Ishikawa (cell line): ENCODE measurements at regions not wholly inside any gene's neighbourhood (a gene's known extent, or its start where the extent isn't known, plus 50 kb on each side); places are given as distances from the start of the nearest gene placed in this dataset.

Source experiments
- CEBPB ChIP-seq: IDR thresholded peaks from 2 replicates; pipeline ENCODE4 v1.6.1; 2012
- CREB1 ChIP-seq: IDR thresholded peaks from 2 replicates; pipeline ENCODE4 v1.6.1; 2012; ENCODE audit warnings: low read depth
- EGR1 ChIP-seq: IDR thresholded peaks from 2 replicates; pipeline ENCODE4 v1.6.1; 2012
- EP300 ChIP-seq: IDR thresholded peaks from 2 replicates; pipeline ENCODE4 v1.6.1; 2012; ENCODE audit warnings: borderline replicate concordance
- FOXM1 ChIP-seq: IDR thresholded peaks from 2 replicates; pipeline ENCODE4 v1.6.1; 2012; ENCODE audit warnings: low read depth, borderline replicate concordance
- MAX ChIP-seq: IDR thresholded peaks from 2 replicates; pipeline ENCODE4 v1.6.1; 2012
- NFIC ChIP-seq: IDR thresholded peaks from 2 replicates; pipeline ENCODE4 v1.6.1; 2012
- RAD21 ChIP-seq: IDR thresholded peaks from 2 replicates; pipeline ENCODE4 v1.6.1; 2012; ENCODE audit warnings: low read depth
- REST ChIP-seq: IDR thresholded peaks from 2 replicates; pipeline ENCODE4 v1.6.1; 2012; ENCODE audit warnings: low read depth, mild to moderate bottlenecking
- TAF1 ChIP-seq: IDR thresholded peaks from 2 replicates; pipeline ENCODE4 v1.6.1; 2012; ENCODE audit warnings: low read depth, mild to moderate bottlenecking
- TCF12 ChIP-seq: IDR thresholded peaks from 2 replicates; pipeline ENCODE4 v1.6.1; 2012; ENCODE audit warnings: low read depth
- TEAD4 ChIP-seq: IDR thresholded peaks from 2 replicates; pipeline ENCODE4 v1.6.1; 2012
- USF1 ChIP-seq: IDR thresholded peaks from 2 replicates; pipeline ENCODE4 v1.6.1; 2012
- YY1 ChIP-seq: IDR thresholded peaks from 2 replicates; pipeline ENCODE4 v1.6.1; 2012; ENCODE audit warnings: low read depth
- ZBTB7A ChIP-seq: IDR thresholded peaks from 2 replicates; pipeline ENCODE4 v1.6.1; 2012; ENCODE audit warnings: low read depth

GRCh38 chr13:18959229-18959628, 222.4 kb downstream of the TUBA3C start:
- TF ChIP-seq NFIC (no peak), EP300 (no peak), CREB1 (no peak), EGR1 (no peak), FOXM1 (no peak), TEAD4 (no peak), CEBPB (no peak), TCF12 (no peak)

- TF ChIP-seq TCF12: no peak
- TF ChIP-seq TEAD4: no peak
- TF ChIP-seq ZBTB7A: no peak
Observed at GRCh38 chr13:18956473-18957078, 225.0 kb downstream of the TUBA3C start.

- TF ChIP-seq TCF12: no peak
- no peak for TF ChIP-seq EP300
- no peak for TF ChIP-seq ZBTB7A
- no peak for TF ChIP-seq NFIC
Observed at GRCh38 chr13:18954254-18954653, 227.4 kb downstream of the TUBA3C start.

GRCh38 chr13:18953139-18953930, 228.3 kb downstream of the TUBA3C start:
- TF ChIP-seq TEAD4 (no peak), ZBTB7A (no peak), EGR1 (no peak), TCF12 (no peak), FOXM1 (no peak), TAF1 (no peak)

GRCh38 chr13:18952225-18953016, 229.2 kb downstream of the TUBA3C start:
- TF ChIP-seq EP300: no peak
- TF ChIP-seq USF1: no peak
- no peak for TF ChIP-seq NFIC
- no peak for TF ChIP-seq EGR1
- TF ChIP-seq ZBTB7A: no peak
- no peak for TF ChIP-seq TCF12
- no peak for TF ChIP-seq FOXM1
- no peak for TF ChIP-seq RAD21
- TF ChIP-seq TAF1: no peak
- no peak for TF ChIP-seq YY1
- no peak for TF ChIP-seq REST
- no peak for TF ChIP-seq CREB1
- TF ChIP-seq MAX: no peak

GRCh38 chr13:18951412-18951811, 230.2 kb downstream of the TUBA3C start:
- TF ChIP-seq NFIC: no peak
- TF ChIP-seq MAX: no peak
- TF ChIP-seq FOXM1: no peak
- TF ChIP-seq USF1: no peak
- TF ChIP-seq REST: no peak
- no peak for TF ChIP-seq TCF12
- TF ChIP-seq RAD21: no peak
- no peak for TF ChIP-seq ZBTB7A
- no peak for TF ChIP-seq CEBPB
- TF ChIP-seq EP300: no peak
